Esophagus muscularis mucosa (tissue), 4 donors: ENCODE measurements at regions not wholly inside any gene's neighbourhood (a gene's known extent, or its start where the extent isn't known, plus 50 kb on each side); places are given as distances from the start of the nearest gene placed in this dataset.

Experiments used
- DNase-seq: peaks from one replicate; pipeline ENCODE4 v3.0.0-alpha.2; 2017; ENCODE audit errors: extremely low spot score
- H3K27ac ChIP-seq, 4 donors: fragments of 200-600 bp; sonication (generic); replicated peaks in 1 of 4; 1 replicate in 3 of 4; 2 replicates in 1 of 4; pipeline ENCODE4 v1.5.1; 2016 to 2019; ENCODE audit warnings: mild to moderate bottlenecking in 1 of 4
- H3K27me3 ChIP-seq, 4 donors: fragments of 200-600 bp; sonication (generic); one replicate each; pipeline versions ENCODE4 v1.5.1 to v1.6.0; 2016 to 2019
- H3K36me3 ChIP-seq, 4 donors: fragments of 200-600 bp; sonication (generic); one replicate each; pipeline ENCODE4 v1.5.1; 2016 to 2019
- H3K4me1 ChIP-seq, 4 donors: fragments of 200-600 bp; sonication (generic); one replicate each; pipeline ENCODE4 v1.5.1; 2016 to 2019
- H3K4me3 ChIP-seq, 4 donors: fragments of 200-600 bp; sonication (generic); 1 replicate in 2 of 4; 2 replicates in 2 of 4; pipeline ENCODE4 v1.5.1; 2016 to 2019; ENCODE audit warnings: mild to moderate bottlenecking in 4 of 4, moderate library complexity in 1 of 4
- H3K9me3 ChIP-seq, 4 donors: fragments of 200-600 bp; sonication (generic); 1 replicate in 3 of 4; 2 replicates in 1 of 4; pipeline ENCODE4 v1.5.1; 2016 to 2019
- CTCF ChIP-seq, 3 experiments: fragments of 200-600 bp in 2 of 3; fragments of 450-650 bp in 1 of 3; sonication (generic) in 2 of 3; IDR thresholded peaks; one replicate each; pipeline ENCODE4 v1.5.1; 2017 to 2019; ENCODE audit warnings: antibody characterized with exemption in 3 of 3, mild to moderate bottlenecking in 2 of 3, moderate library complexity in 1 of 3
- EP300 ChIP-seq: sonication (generic); formaldehyde crosslinking; IDR thresholded peaks from one replicate; pipeline ENCODE4 v1.6.1; 2017; ENCODE audit warnings: antibody characterized with exemption
- POLR2A ChIP-seq: fragments of 450-650 bp; IDR thresholded peaks from one replicate; pipeline ENCODE4 v1.6.1; 2017; ENCODE audit warnings: antibody characterized with exemption, moderate library complexity, mild to moderate bottlenecking, low read depth
- POLR2AphosphoS5 ChIP-seq, 2 donors: sonication (generic); formaldehyde crosslinking; IDR thresholded peaks; one replicate each; pipeline ENCODE4 v1.6.1; 2017; ENCODE audit warnings: antibody characterized with exemption in 2 of 2
- WGBS: methylation state at CpG from one replicate; pipeline ENCODE4 v1.1.5; 2018; 5-methylcytosine and 5-hydroxymethylcytosine counted together
- intact Hi-C: fragments of 100-400 bp; cut with DNase I; formaldehyde crosslinking; loops from one replicate; pipeline ENCODE4 v1.15.1; 2023

- no peak for DNase-seq
- Histone ChIP-seq H3K4me3 (no peak overlapping the region), H3K4me1 (no peaks in the 10 kb centered on the region), H3K27me3 (no peaks in the 10 kb centered on the region), H3K27ac (no peak overlapping the region), H3K9me3 (no peaks in the 10 kb centered on the region), H3K36me3 (no peaks in the 10 kb centered on the region)
- intact Hi-C loops: no loop called here
- TF ChIP-seq CTCF (IDR thresholded peaks at IDR 0.05): no peak
- TF ChIP-seq POLR2AphosphoS5 (IDR thresholded peaks at IDR 0.05): no peak
- TF ChIP-seq POLR2A: no peak
- TF ChIP-seq EP300: no peak
- 63% methylated on average over 1 of the region's 1 CpG for WGBS
Observed at GRCh38 chr2:22934747-22935146, 450.2 kb upstream of the KLHL29 start.

- no peak for DNase-seq
- 79% methylated on average over 7 of the region's 7 CpGs for WGBS
- Histone ChIP-seq H3K27me3 (no peaks in the 10 kb centered on the region), H3K9me3 (no peaks in the 10 kb centered on the region), H3K4me3 (no peak overlapping the region), H3K36me3 (no peaks in the 10 kb centered on the region), H3K4me1 (no peaks in the 10 kb centered on the region), H3K27ac (no peak overlapping the region)
- no peak for TF ChIP-seq EP300
- TF ChIP-seq POLR2A: no peak
- no peak for TF ChIP-seq CTCF (IDR thresholded peaks at IDR 0.05)
- TF ChIP-seq POLR2AphosphoS5 (IDR thresholded peaks at IDR 0.05): no peak
- intact Hi-C loops: no loop called here
Observed at GRCh38 chr2:22942441-22942840, 442.5 kb upstream of the KLHL29 start.

- H3K27ac ChIP-seq: no peak overlapping the region
- H3K36me3 ChIP-seq: no peaks in the 10 kb centered on the region
- H3K4me3 ChIP-seq: no peak overlapping the region
- DNase-seq: peak; percentile 85
- no peaks in the 10 kb centered on the region for H3K4me1 ChIP-seq
- intact Hi-C loops: no loop called here
- TF ChIP-seq POLR2A (no peak), EP300 (no peak), CTCF (IDR thresholded peaks at IDR 0.05) (no peak), POLR2AphosphoS5 (IDR thresholded peaks at IDR 0.05) (no peak)
- H3K9me3 ChIP-seq: no peaks in the 10 kb centered on the region
- no peaks in the 10 kb centered on the region for H3K27me3 ChIP-seq
- WGBS: 91% methylated on average over 4 of the region's 7 CpGs
Observed at GRCh38 chr2:22944143-22944542, 440.8 kb upstream of the KLHL29 start.

- 92% methylated on average over 2 of the region's 2 CpGs for WGBS
- no peak overlapping the region for H3K27ac ChIP-seq
Observed at GRCh38 chr2:22946553-22946952, 438.4 kb upstream of the KLHL29 start.

More at GRCh38 chr2:22946553-22946952, 438.4 kb upstream of the KLHL29 start:
- DNase-seq: peak; percentile 77
- Histone ChIP-seq H3K9me3 (no peaks in the 10 kb centered on the region), H3K4me1 (no peaks in the 10 kb centered on the region), H3K27me3 (no peaks in the 10 kb centered on the region), H3K4me3 (no peak overlapping the region), H3K36me3 (no peaks in the 10 kb centered on the region)
- TF ChIP-seq POLR2AphosphoS5 (IDR thresholded peaks at IDR 0.05) (no peak), EP300 (no peak), POLR2A (no peak), CTCF (IDR thresholded peaks at IDR 0.05) (no peak)
- intact Hi-C loops: no loop called here
